ENCODE measurements at regions not wholly inside any gene's neighbourhood (a gene's known extent, or its start where the extent isn't known, plus 50 kb on each side); places are given as distances from the start of the nearest gene placed in this dataset.

DNA sequence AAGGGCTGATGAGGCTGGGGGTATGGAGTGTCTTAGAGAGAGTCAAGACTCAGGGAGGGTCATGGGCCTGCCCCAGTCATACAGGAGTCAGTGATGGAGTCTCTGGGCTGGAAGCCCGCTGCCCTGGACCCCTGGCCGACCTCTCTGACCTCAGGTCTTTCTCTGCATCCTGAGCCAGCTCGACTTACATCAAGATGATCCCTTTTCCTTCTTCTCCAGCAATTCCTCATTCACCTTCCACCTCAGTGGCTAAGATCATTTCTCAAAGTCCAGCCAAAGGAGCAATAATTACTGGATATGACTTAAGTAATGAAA is 308.6 kb downstream of the MATN1 start:
- TF ChIP-seq YY1 (IDR thresholded peaks at IDR 0.05; ENCODE audit: insufficient read depth, insufficient read length) (no peak), SUZ12 (IDR thresholded peaks at IDR 0.05; ENCODE audit: extremely low read depth, insufficient read depth, insufficient read length) (no peak)

Measured in NT2/D1 (cell line).